GM19351 (cell line): ENCODE measurements at regions not wholly inside any gene's neighbourhood (a gene's known extent, or its start where the extent isn't known, plus 50 kb on each side); places are given as distances from the start of the nearest gene placed in this dataset.

Experiments
- ATAC-seq: cut with Tn5 transposase; IDR thresholded peaks from one replicate; pipeline ENCODE4 v1.9.1; 2021; ENCODE audit warnings: mild to moderate bottlenecking, moderate library complexity; ENCODE audit not compliant: unreplicated experiment

DNA sequence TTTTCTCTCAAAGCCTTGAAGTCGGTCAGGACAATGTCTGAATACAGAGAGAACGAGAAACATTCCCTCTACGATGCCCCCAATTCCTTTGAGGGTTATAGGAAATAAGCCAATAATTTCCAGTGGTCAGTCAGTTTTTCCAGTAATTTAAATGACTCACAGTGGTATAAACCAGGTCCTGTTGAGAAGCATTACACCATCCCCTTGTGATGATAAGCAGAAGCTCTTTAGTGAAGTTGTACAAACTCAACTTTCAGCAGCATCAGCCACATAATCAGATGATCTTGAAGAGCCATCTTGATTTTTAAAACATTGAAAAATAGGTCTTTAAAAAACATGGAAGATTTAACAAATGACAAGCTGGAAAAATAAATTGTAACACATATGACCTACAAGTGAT lies 173.9 kb upstream of the ZNF462 start:
- ATAC-seq: no peak

DNA sequence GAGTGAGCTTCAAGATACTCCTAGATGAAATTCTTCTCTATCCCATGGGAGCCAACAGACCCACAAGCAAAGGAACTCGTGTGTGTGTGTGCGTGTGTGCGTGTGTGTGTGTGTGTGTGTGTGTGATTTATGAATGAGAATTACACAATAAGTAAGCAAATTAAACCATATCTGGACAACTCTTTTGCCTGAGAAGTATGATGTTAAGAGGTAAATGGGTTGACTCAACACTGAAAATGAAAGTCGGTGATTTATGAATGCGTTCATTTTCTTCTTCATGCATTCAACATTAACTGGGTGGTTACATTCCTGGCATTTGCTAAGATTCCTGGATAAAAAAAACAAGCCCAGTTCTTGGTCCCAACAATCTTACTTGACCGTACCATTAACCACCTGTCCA lies 171.3 kb upstream of the ZNF462 start:
- ATAC-seq: no peak

DNA sequence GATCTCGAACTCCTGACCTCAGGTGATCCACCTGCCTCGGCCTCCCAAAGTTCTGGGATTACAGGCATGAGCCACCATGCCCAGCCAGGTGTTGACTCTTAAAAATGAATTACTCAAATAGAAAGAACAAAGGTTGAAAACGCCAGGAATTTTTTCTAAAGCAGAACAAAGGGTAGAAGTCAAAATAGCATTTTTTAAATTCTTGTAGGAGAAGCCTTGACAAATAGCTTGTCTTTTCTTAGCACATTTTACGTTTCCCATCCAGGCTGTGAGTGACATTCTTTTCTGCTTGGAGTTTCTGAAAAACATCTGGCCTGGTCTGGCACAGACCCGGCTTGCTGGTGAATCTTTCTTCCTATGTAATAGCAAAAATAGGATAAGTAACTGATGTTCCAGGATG lies 169.4 kb upstream of the ZNF462 start:
- no peak for ATAC-seq

DNA sequence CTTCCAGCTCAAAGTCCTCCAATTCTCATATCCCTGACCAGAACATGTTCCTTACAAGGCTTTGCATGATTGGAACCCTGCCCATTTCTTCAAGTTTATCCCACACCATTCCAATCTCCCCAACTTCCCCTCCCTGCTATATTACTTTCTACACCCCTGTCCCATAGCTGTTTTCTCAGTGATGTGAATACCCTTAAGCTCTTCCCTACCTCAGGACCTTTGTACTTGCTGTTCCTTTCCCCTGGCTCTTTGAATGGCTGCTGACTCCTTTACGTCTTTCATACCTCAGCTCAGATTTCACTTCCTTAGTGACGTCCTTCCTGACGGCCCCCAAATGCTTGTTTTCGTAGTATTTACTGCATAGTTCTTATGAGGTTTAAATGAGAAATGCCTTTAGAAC lies 166.2 kb upstream of the ZNF462 start:
- no peak for ATAC-seq

DNA sequence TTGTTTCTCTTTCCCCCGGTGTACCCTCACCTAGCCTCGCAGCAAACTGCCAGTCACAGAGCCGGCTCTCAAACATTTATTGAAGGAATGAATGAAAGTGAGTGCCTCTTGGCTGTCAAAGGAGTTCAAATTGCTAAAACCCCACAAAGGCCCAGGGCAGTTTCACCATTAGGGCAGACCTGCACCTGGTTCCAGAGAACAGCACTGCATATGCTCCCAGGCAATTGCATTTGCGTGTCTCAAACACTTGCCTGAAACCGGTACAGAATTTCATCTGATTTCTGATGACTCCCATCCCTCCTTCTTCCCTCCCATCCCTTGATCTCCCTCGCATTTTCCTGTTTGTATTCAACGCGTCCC lies 165.6 kb upstream of the ZNF462 start:
- no peak for ATAC-seq

DNA sequence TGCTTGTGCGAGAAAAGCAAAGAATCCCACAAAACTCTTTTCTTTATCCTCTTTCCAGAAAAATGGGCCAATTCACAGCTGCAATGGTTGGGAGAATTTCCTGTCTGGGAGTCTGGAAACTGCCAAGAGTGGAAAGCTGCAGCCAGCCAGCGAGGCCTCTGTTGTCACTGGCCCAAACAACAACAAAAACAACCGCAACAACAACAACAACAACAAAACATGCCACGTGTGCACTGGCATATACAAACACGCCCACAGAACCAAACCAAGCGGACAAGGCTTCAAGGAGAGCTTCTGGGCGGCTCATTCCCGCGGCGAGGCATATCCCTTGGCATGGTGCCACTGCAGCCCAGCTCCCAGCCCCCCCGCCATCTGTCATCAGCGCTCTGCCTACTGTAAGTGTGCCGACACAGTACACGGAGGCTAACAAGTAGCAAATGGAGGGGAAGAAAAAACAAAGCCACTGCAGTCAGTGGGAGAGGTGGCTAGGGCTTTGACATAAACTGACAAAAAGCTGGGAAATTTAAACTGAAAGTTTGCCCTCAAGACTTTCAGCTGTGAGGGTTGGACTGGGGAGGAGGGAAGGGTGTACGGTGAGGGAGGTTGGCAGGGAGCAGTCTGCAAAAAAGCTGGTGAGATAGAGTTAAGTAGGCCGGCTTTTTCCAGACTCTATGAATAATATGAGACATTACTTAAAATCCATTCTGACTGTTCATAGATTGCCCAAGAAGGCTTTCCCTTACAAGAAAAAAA lies 165.0 kb upstream of the ZNF462 start:
- no peak for ATAC-seq

DNA sequence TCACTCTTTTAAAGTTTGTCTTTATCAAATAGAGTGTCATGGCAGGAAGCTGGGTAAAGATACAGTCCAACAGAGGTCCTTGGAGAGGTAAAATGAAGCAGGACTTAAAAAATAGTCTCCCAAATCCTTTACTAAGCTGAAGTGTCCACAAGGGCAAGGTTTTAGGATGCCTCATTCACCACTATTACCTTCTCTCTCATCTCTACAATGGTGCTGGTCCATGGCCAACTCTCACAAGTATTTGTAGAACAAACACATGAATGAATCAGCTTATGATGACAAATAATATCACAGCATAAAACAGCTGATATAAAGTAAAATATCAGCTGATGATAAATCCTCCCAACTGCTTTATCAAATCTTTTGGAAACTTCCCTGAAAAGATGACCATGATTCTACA lies 162.3 kb upstream of the ZNF462 start:
- no peak for ATAC-seq

DNA sequence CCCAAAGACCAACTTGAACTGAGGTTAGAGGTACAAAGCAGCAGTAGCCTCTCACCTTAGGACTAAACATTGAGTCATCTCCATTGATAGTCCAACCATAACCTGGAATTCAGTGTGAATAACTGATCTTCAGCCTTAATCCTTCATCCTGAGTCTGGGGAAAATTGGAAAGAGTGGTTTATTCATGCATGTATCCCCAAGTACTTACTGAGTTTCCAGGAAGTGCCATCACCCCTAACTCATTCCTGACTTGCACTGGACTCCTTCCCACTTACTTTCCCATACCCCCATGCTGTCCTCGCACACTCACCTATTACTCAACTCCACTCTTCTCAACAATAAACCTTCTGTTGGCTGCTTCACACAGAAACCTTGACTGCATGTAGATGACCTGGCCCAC lies 161.4 kb upstream of the ZNF462 start:
- ATAC-seq: no peak

DNA sequence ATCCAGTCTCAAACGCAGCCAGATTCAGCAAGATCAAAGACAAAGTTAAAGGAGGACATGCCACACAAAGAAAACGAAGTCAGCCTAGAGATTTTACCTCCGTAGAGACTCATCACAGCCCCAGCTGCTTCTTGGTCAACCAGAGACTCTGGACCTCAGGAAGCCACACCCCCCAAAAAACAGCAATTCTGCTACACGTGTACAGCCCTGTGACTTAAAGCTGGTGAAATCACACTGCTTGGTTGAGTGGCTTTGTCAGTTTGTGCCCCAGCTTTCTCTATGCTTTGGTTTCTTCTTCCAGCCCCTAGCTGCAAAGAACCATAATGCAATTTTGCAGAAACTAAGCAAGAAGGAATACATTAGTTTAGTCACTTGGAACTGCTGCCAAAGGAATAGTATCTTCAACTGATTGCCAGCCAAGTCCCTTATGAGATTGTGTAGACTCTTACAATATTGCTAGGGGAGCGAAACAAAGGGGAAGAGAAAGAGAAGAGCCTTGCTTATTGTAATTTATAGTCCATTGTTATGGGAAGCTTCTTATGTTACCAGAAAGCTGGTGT lies 158.8 kb upstream of the ZNF462 start:
- no peak for ATAC-seq

DNA sequence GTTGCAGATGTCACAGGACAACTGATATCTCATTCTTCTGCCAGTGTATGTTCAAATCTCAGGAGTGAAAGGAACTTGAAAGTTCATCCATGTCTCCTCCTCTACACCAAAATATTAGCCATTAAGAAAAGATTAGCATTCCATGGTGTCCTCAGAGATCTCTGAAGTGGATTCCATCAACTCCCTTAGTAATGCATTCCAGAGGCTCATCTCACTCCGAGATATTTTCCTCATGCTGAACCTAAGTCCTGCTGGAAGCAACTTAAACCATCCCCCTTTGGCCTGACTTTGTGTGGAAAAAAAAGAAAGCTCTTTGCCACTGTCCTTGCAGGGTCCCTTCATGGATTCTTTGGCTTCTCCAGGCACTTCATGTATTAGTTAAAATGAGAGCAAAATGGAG lies 155.7 kb upstream of the ZNF462 start:
- no peak for ATAC-seq

DNA sequence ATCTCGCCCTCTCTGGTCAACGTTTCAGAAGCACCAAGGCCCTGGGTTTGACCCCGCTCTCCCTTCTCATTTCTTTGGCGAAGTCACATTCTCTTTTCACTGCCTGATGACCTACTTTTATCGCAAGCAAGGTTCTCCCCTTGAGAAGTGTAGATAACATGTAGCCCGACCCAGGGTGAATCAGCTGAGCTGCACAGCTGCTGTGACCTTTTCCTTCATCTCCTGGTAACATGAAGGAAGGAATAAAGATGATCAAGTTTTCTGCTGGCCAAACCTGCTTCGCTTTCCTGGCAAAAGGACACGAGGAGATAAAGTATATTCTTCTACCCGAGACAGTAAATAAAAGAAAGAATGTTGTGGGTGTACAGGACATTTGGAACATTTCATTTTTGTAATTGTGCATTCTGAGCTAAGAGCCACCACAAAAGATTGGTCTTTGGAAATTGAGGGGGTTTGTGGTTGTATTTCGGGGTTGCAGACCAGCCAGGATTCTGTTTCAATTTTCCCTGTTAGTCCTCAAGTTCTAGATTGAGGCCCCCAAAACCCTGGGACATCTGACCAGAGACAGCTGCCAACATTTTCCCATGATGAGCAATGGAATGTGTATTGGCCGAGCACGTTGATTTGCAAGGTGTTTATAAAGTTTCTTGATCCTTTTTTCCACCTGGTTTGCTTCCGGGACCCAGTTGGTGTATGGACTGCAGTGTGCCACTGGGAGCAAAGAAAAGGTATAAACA lies 155.1 kb upstream of the ZNF462 start:
- no peak for ATAC-seq

DNA sequence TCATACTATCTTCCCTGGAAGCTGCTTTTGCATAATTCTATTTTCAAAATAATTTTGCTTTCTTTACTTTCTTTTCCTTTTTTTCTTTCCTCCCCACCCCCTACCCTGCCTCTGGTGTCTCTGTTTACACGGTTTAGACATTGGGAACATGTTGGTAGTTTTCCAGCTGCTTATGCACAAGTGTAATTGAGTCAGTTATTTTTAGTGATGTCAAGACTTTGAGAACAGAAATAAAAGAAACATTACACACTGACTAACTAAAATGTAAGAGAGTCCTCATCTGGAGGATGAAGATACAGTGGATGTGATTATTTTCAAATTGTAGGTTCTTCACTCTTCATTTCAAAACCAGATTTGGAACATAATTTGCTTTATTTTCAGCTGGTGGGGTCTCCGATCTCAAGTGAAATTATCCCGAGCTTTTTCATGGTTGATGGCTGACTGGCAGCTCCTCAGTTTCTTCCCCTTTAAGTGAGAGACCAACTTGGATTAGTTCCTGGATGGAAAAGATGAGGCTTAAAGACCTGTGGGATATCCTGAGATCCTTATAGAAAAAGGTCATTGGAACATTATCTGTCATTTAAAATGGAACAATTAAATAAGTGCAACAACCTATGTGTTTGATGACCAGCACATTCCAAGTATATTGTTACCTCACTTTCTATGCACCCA lies 154.4 kb upstream of the ZNF462 start:
- ATAC-seq: no peak

DNA sequence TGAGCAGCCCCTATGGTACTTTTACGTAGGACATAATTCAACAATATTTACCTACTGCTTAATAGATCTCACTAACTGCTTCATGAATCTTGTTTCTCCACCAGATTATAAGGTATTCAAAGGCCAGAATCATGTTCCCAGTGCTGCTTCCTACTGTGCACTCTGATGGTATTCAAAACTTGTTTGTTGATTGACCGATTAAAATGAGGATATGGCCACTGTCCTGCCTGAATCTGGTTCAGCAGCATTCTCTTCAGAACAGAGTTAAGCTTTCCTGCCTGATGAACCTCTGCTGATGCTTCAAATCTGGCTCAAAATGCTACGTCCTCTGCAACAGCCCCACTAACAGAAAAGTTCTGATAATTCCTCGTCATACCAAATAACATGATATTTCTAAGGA lies 150.7 kb upstream of the ZNF462 start:
- no peak for ATAC-seq

DNA sequence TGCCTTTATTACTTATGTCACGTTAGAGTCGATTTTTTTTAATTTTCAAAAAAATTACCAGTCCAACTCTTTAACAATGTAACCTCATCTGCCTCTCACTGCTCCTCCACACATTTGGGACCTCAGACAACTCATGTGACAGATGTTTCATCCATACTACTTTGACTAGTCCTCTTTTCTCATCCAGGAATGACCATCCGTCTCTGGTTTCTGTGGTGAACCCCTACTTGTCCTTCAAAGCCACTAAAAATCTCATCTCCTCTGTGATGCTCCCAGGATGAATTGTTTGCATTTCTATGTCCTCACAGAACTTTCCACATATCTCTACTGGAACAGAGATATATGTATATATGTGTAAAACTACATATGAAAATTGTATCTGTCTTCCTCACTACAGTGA lies 149.8 kb upstream of the ZNF462 start:
- ATAC-seq: no peak

DNA sequence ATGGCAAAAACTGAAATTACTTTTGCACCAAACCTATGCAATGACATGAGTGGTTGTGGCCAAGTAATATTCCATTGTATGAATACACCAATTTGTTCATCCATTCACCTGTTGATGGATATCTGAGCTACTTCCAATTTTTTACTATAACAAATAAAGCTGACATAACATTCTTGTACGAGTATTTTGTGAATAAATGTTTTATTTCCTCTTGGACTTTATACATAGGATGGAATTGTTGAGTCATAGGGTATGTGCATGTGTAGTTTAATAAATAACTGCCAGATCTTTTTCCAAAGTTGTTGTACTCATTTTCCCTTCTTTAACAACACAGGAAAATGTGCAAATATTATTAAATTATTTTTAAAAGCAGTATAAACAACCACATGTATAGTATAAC lies 146.1 kb upstream of the ZNF462 start:
- no peak for ATAC-seq

DNA sequence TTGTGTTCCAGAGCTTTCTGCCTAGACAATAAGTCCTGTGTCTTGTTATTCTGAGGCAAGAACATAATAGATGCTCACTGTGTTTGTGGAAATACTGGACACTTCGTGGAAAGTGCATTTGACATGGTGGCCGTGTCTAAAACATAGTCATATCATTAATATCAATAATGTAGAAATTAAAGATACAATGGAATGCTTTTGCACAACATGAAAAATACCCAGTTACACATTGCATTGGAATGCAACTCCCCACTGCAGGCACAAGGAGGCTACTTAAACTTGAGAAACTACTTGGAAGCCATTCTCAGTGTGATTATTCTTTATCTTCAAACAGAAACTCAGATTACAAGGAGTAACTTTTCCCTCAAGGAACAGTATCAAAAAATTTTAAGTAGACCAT lies 145.3 kb upstream of the ZNF462 start:
- ATAC-seq: no peak

DNA sequence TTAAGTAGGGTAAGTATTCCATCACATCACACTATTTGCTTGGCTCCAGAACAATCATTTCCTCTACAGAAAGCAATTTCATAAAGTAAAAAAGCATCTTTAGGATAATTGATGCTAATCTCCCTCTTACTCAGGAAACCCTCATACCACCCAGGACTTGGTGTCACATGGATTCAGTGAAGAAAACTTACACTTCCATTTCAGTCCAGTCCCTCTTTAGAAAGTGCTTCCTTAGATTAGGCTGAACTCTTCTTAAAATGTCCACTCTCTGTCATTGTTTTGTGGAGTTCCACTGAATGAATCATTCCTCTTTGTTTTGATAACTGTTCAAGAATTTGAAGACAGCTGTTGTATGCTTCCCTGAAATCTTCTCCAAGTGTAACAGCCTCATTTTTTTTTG lies 144.0 kb upstream of the ZNF462 start:
- no peak for ATAC-seq

DNA sequence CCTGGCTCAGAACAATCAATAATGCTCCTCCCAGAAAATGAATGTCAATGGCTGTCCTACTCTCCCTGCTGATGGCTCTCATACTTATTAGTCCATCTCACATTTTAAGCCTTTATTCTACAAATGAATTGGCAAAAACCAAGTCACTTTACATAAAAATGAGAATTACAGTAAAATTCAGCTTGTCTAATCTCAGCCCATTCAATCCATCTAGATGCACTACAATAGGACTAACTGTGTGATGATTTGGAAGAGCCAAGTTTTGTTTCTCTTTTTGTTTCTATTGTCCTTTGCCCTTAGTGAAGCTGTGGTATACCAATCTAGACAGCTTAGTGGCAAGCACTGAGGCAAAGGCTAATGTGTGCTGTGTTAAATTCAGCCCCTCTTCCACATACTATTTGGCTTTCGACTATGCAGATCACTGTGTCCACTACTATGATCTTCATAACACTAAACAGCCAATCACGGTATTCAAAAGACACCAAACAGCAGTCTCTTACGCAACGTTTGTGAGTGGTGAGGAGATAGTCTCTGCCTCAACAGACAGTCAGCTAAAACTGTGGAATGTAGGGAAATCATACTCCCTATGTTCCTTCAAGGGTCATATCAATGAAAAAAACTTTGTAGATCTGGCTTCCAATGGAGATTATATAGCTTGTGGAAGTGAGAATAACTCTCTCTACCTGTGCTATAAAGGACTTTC lies 140.8 kb upstream of the ZNF462 start:
- no peak for ATAC-seq

DNA sequence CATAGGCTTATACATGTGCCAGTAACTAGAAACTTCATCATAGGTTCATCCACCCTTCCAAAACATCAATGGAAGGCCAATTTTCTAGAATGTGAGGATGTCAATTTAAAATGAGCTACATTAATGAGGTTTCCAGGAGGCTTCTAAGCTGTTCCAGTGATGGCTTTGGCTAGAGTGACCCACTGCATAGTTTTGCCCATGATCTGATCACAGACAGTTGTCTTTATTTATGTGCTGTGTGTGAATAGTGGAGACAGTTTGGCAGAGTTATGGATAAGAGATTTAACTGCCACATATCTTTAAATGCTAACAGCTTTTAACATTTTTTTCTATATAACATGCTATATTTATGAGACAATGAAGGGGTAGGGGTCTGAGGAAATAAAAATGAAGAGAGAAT lies 139.0 kb upstream of the ZNF462 start:
- no peak for ATAC-seq

DNA sequence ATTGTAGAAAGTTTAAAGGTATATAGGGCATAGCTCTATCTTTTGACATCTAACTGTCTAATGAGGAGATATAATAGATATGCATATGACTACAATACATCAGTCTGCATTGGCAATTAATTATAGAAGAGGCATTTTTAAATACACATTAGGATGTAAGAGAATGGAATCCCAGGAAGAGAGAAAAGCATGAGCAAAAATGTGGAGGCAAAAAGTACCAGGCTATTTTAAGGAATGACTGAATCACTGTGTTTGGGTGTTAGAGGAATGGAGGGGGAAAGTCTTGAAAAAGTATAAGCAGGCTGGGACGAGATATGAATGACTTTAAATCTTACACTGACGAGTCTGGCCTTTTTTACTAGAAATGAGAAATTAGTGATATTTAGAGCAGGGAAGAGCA lies 138.4 kb upstream of the ZNF462 start:
- ATAC-seq: no peak

DNA sequence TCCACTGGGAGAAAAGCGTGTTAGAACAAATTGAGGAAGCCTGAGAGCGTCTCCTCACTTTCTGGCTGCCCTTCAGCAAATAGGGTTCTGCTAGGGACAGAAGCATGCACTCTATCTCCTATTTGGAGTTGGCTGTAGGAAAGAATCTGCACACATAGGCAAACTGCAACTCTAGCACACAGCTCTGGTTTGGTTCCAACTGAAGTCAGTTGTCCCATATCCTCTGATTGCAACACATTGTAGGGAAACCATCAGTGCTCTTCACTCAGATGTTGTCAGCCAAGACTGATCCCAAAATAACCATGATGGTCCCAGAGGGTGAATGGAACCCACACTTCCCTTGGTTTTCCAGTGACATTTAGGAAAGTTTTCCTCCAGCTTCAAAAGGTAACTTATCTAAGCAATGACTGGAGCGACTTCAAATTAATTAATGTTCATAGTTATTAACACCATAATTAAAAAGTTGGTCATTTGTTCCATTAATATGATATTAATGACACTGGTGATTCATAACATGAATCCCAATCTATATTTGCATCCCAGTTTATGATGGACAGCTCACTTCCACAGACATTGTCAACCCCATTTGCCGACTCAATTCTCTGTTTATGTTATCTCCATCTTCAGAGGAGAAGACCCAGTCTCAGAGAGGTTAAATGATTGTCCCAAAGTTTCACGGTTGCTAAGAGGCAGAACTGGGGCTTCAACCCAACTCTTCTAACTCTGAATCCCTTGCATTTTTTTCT lies 136.7 kb upstream of the ZNF462 start:
- ATAC-seq: no peak
